H1 (cell line): ENCODE measurements at regions not wholly inside any gene's neighbourhood (a gene's known extent, or its start where the extent isn't known, plus 50 kb on each side); places are given as distances from the start of the nearest gene placed in this dataset.

Experiments
- CBX8 ChIP-seq: fragments of 300-800, 300-1000 bp; sonication (generic); IDR thresholded peaks from 2 replicates; pipeline ENCODE4 v1.7.1; 2016; ENCODE audit warnings: low read depth, low read length, borderline replicate concordance
- E2F6 ChIP-seq: IDR thresholded peaks from 2 replicates; pipeline ENCODE4 v1.6.1; 2012; ENCODE audit warnings: inconsistent platforms
- EP300 ChIP-seq, 2 experiments: IDR thresholded peaks; 1 replicate in 1 of 2; 2 replicates in 1 of 2; pipeline ENCODE4 v1.6.1; 2011 to 2012; ENCODE audit warnings: low read depth in 2 of 2, low read length in 2 of 2, mild to moderate bottlenecking in 2 of 2, borderline replicate concordance in 1 of 2, inconsistent platforms in 1 of 2, moderate library complexity in 1 of 2
- POLR2A ChIP-seq, 2 experiments: IDR thresholded peaks; 1 replicate in 1 of 2; 2 replicates in 1 of 2; pipeline ENCODE4 v1.6.1; 2011; ENCODE audit warnings: low read depth in 2 of 2, low read length in 2 of 2, mild to moderate bottlenecking in 2 of 2; ENCODE audit errors: control extremely low read depth in 1 of 2
- RBBP5 ChIP-seq: IDR thresholded peaks from 2 replicates; pipeline ENCODE4 v1.7.1; 2012; ENCODE audit warnings: low read depth, mild to moderate bottlenecking, inconsistent platforms, low read length, moderate library complexity, borderline replicate concordance
- TF ChIP-seq, protein P1 (sequence below), 3 experiments: IDR thresholded peaks; 1 replicate in 2 of 3; 2 replicates in 1 of 3; pipeline versions ENCODE4 v1.5.1 to v1.6.1; 2011; ENCODE audit warnings: low read length in 3 of 3, mild to moderate bottlenecking in 3 of 3, inconsistent platforms in 2 of 3, low read depth in 1 of 3, moderate library complexity in 1 of 3; ENCODE audit not compliant: insufficient read depth in 1 of 3; ENCODE audit errors: control extremely low read depth in 1 of 3

DNA sequence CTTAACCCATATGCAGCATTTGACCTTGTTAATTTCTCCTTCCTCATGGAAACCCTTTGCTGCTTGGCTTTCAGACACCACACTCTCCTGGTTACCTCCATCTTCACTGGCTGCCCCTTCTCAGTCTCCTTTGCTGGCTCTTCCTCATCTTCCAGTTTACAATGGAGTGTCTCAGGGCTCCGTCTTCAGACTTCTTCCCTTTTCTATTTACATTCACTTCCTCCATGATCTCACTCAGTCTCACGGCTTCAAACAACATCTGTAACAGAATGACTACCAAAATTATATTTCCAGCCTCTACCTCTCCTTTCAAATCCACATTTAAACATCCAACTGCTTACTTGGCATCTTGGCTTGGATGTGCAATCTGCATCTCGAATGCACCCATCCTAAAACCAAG lies 140.4 kb downstream of the DKK1 start:
- TF ChIP-seq EP300 (IDR thresholded peaks at IDR 0.05; ENCODE audit: borderline replicate concordance in 1 of 2, low read depth in 2 of 2, low read length in 2 of 2) (no peak), POLR2A (IDR thresholded peaks at IDR 0.05; ENCODE audit: control extremely low read depth in 1 of 2, low read depth in 2 of 2, low read length in 2 of 2) (no peak), CBX8 (no peak), RBBP5 (no peak), E2F6 (no peak)
- TF ChIP-seq, protein P1, sequence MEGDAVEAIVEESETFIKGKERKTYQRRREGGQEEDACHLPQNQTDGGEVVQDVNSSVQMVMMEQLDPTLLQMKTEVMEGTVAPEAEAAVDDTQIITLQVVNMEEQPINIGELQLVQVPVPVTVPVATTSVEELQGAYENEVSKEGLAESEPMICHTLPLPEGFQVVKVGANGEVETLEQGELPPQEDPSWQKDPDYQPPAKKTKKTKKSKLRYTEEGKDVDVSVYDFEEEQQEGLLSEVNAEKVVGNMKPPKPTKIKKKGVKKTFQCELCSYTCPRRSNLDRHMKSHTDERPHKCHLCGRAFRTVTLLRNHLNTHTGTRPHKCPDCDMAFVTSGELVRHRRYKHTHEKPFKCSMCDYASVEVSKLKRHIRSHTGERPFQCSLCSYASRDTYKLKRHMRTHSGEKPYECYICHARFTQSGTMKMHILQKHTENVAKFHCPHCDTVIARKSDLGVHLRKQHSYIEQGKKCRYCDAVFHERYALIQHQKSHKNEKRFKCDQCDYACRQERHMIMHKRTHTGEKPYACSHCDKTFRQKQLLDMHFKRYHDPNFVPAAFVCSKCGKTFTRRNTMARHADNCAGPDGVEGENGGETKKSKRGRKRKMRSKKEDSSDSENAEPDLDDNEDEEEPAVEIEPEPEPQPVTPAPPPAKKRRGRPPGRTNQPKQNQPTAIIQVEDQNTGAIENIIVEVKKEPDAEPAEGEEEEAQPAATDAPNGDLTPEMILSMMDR (IDR thresholded peaks at IDR 0.05; ENCODE audit: control extremely low read depth in 1 of 3, insufficient read depth in 1 of 3, low read depth in 1 of 3, low read length in 3 of 3), result no peak
